ENCODE measurements at regions not wholly inside any gene's neighbourhood (a gene's known extent, or its start where the extent isn't known, plus 50 kb on each side); places are given as distances from the start of the nearest gene placed in this dataset.

DNA sequence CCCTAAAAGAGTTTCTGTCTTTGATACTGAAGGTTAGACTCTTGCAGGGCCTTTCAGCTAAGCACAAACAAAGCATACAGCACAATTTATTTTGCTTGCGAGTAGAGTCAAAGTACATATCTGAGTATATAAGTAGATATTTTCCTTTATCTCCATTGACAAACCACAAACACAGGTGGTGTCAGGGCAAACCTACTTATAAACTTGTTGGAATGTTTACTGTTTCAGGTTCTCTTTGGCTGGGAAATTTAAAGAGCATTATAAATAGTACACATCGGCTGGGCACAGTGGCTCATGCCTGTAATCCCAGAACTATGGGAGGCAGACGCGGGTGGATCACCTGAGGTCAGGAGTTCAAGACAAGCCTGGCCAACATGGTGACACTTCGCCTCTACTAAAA, 442.6 kb upstream of the PSMD7 start:
- no peaks in the 10 kb centered on the region for H3K36me3 ChIP-seq (ENCODE audit: control insufficient read depth in 2 of 4, insufficient read depth in 4 of 4, low read length in 3 of 4)
- FAIRE-seq (no peak), DNase-seq (ENCODE audit: low read depth in 1 of 2, low spot score in 2 of 2) (no peak)
- H4K8ac ChIP-seq (ENCODE audit: extremely low read depth, insufficient read depth, low read length) = no peak overlapping the region
- H3K27me3 ChIP-seq (replicated peaks in 1 of 4; ENCODE audit: control insufficient read depth in 3 of 4, extremely low read depth in 1 of 4, insufficient read depth in 3 of 4, low read length in 3 of 4) = no peaks in the 10 kb centered on the region
- POLR2A ChIA-PET (ENCODE audit: partially characterized antibody) = no interaction called here
- H2BK20ac ChIP-seq (ENCODE audit: low read length) = no peak overlapping the region
- no peaks in the 10 kb centered on the region for H3K4me1 ChIP-seq (replicated peaks in 1 of 4; ENCODE audit: control insufficient read depth in 3 of 4, insufficient read depth in 4 of 4, low read length in 3 of 4)
- H3K4me2 ChIP-seq (ENCODE audit: insufficient read depth in 1 of 2, low read depth in 2 of 2, low read length in 2 of 2) = no peak overlapping the region
- no peak overlapping the region for H4K5ac ChIP-seq (ENCODE audit: insufficient read length, low read depth, low read length)
- no peak overlapping the region for H3K4ac ChIP-seq (replicated peaks; ENCODE audit: insufficient read length, low read depth, low read length)
- H2BK15ac ChIP-seq (ENCODE audit: low read length) = no peak overlapping the region
- H3K23me2 ChIP-seq (ENCODE audit: low read depth, low read length) = no peaks in the 10 kb centered on the region
- CTCF ChIA-PET (ENCODE audit: partially characterized antibody) = no interaction called here
- no peak overlapping the region for H2AFZ ChIP-seq (ENCODE audit: low read length)
- H2AK5ac ChIP-seq (ENCODE audit: low read depth, low read length) = no peak overlapping the region
- WGBS, 2 experiments (ENCODE audit: extremely low coverage in 1 of 2, insufficient coverage in 1 of 2, insufficient read length in 1 of 2, insufficient replicate concordance in 2 of 2, low coverage in 1 of 2, low lambda C conversion rate in 2 of 2, missing lambda C conversion rate in 1 of 2) = 93% methylated on average over 5 of the region's 5 CpGs; no CpG with 5 or more reads in 1 of the 2 experiments
- H3K23ac ChIP-seq (ENCODE audit: insufficient read length) = no peak overlapping the region
- no peak overlapping the region for H3K27ac ChIP-seq (ENCODE audit: low read depth, low read length)
- no peak overlapping the region for H3K9ac ChIP-seq (replicated peaks in 1 of 4; ENCODE audit: extremely low read depth in 1 of 4, low read depth in 3 of 4, low read length in 3 of 4)
- no peaks in the 10 kb centered on the region for H3K79me2 ChIP-seq (ENCODE audit: control insufficient read depth in 1 of 2, insufficient read depth in 2 of 2, low read length in 2 of 2)
- H2BK5ac ChIP-seq (ENCODE audit: low read depth, low read length) = no peak overlapping the region
- no peaks in the 10 kb centered on the region for H4K20me1 ChIP-seq (replicated peaks in 1 of 2; ENCODE audit: control insufficient read depth in 1 of 2, insufficient read depth in 2 of 2, low read length in 2 of 2)
- no peak overlapping the region for H3K56ac ChIP-seq (replicated peaks; ENCODE audit: insufficient read length, low read depth, low read length)
- H4K91ac ChIP-seq (replicated peaks; ENCODE audit: insufficient read length, low read length) = no peak overlapping the region
- no peak overlapping the region for H3K14ac ChIP-seq (ENCODE audit: insufficient read length)
- no peaks in the 10 kb centered on the region for H3K9me3 ChIP-seq (ENCODE audit: insufficient read depth in 2 of 2, low read depth in 1 of 2, low read length in 1 of 2)
- no peak overlapping the region for H3K4me3 ChIP-seq (ENCODE audit: extremely low read depth in 1 of 4, insufficient read depth in 2 of 4, low read depth in 3 of 4, low read length in 4 of 4)
- H2BK12ac ChIP-seq (ENCODE audit: low read depth, low read length) = no peak overlapping the region
- H3K18ac ChIP-seq (ENCODE audit: extremely low read depth, low read length) = no peak overlapping the region
- no peak overlapping the region for H2BK120ac ChIP-seq (replicated peaks; ENCODE audit: low read depth, low read length)
- H3K79me1 ChIP-seq (ENCODE audit: low read depth, low read length) = no peaks in the 10 kb centered on the region
- TF ChIP-seq, protein P1, sequence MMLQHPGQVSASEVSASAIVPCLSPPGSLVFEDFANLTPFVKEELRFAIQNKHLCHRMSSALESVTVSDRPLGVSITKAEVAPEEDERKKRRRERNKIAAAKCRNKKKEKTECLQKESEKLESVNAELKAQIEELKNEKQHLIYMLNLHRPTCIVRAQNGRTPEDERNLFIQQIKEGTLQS (IDR thresholded peaks at IDR 0.05; ENCODE audit: insufficient read depth, low read depth, low read length) = no peak
- TF ChIP-seq BRCA1 (IDR thresholded peaks at IDR 0.05; ENCODE audit: low read depth, low read length) (no peak), GABPA (IDR thresholded peaks at IDR 0.05; ENCODE audit: borderline replicate concordance, insufficient read depth, low read length) (no peak), TCF12 (IDR thresholded peaks at IDR 0.05; ENCODE audit: low read depth, low read length) (no peak), JUN (IDR thresholded peaks at IDR 0.05; ENCODE audit: low read depth, low read length) (no peak), TEAD4 (IDR thresholded peaks at IDR 0.05; ENCODE audit: low read depth, low read length) (no peak), TAF7 (optimal IDR thresholded peaks at IDR 0.05; ENCODE audit: borderline replicate concordance, low read depth, low read length) (no peak), CBX8 (IDR thresholded peaks at IDR 0.05; ENCODE audit: borderline replicate concordance, low read depth, low read length) (no peak), BCL11A (IDR thresholded peaks at IDR 0.05; ENCODE audit: low read depth in 2 of 2, low read length in 2 of 2) (no peak), KDM4A (IDR thresholded peaks at IDR 0.05; ENCODE audit: low read depth, low read length, severe bottlenecking) (no peak), SIRT6 (IDR thresholded peaks at IDR 0.05; ENCODE audit: low read length) (no peak), POLR2AphosphoS5 (IDR thresholded peaks at IDR 0.05; ENCODE audit: low read depth, low read length) (no peak), SP4 (IDR thresholded peaks at IDR 0.05; ENCODE audit: low read length) (no peak), FOSL1 (IDR thresholded peaks at IDR 0.05; ENCODE audit: insufficient read depth, low read depth, low read length) (no peak), PHF8 (conservative IDR thresholded peaks at IDR 0.05; ENCODE audit: low read depth, low read length) (no peak)

All from H1 (cell line).